ENCODE measurements at regions not wholly inside any gene's neighbourhood (a gene's known extent, or its start where the extent isn't known, plus 50 kb on each side); places are given as distances from the start of the nearest gene placed in this dataset.
A peak's percentile ranks its signal among the peaks of the same experiment; 100 is the strongest.

DNA sequence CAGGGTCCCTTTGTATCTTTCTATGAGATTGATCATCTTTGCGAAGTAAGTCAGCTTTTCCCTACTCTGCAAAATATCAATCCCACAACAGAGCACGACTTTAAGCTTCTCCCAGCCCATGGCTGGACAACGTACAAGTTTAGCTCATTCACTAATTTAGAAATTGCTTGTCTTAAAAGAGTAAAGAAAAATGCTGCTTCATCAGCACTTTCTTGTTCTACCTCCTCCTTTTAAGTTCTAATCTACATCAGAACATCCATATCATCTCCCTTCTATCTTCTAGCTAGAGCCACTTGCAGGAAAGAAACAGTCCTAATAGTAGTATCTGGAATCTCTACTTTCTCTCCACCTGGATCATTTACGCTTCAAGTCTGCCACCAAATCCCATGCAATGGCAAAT, 441.2 kb upstream of the ESRRG start:
- Histone ChIP-seq H3K27me3 (no peaks in the 10 kb centered on the region), H3K27ac (no peak overlapping the region), H3K4me1 (ENCODE audit: low read depth) (no peaks in the 10 kb centered on the region), H3K4me3 (no peak overlapping the region), H3K9me3 (ENCODE audit: low read depth) (no peaks in the 10 kb centered on the region), H3K36me3 (no peaks in the 10 kb centered on the region)
- DNase-seq (ENCODE audit: low read depth in 1 of 2, low spot score in 1 of 2): no peak
- TF ChIP-seq, protein P1, sequence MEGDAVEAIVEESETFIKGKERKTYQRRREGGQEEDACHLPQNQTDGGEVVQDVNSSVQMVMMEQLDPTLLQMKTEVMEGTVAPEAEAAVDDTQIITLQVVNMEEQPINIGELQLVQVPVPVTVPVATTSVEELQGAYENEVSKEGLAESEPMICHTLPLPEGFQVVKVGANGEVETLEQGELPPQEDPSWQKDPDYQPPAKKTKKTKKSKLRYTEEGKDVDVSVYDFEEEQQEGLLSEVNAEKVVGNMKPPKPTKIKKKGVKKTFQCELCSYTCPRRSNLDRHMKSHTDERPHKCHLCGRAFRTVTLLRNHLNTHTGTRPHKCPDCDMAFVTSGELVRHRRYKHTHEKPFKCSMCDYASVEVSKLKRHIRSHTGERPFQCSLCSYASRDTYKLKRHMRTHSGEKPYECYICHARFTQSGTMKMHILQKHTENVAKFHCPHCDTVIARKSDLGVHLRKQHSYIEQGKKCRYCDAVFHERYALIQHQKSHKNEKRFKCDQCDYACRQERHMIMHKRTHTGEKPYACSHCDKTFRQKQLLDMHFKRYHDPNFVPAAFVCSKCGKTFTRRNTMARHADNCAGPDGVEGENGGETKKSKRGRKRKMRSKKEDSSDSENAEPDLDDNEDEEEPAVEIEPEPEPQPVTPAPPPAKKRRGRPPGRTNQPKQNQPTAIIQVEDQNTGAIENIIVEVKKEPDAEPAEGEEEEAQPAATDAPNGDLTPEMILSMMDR (IDR thresholded peaks at IDR 0.05; ENCODE audit: low read depth, low read length): no peak

DNA sequence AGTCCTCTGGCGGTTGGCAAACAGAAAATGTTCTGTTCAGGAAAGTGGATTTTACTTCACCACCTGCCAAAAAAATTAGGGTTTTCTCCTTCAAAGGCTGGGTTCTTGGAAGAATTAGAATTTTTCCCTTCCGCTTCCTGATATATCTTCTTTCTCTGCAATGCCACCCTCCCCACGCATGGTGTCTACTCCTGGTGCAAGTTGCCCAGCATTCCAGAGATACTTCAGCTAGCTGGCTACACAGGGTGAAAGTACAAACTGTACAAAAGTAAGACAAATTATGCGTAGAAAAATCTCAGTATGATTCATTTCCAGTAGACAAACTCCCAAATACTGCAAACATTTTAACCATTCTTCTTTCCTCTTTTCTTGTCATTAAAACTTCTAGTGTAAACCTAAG, 430.1 kb upstream of the ESRRG start:
- no peaks in the 10 kb centered on the region for H3K27me3 ChIP-seq
- no peaks in the 10 kb centered on the region for H3K9me3 ChIP-seq (ENCODE audit: low read depth)
- H3K27ac ChIP-seq: no peak overlapping the region
- DNase-seq (ENCODE audit: low read depth in 1 of 2, low spot score in 1 of 2): no peak
- H3K4me3 ChIP-seq: no peak overlapping the region
- H3K4me1 ChIP-seq (ENCODE audit: low read depth): peaks cover 18% of the 10 kb centered on the region
- no peaks in the 10 kb centered on the region for H3K36me3 ChIP-seq
- TF ChIP-seq, protein P1 (IDR thresholded peaks at IDR 0.05; ENCODE audit: low read depth, low read length): no peak

DNA sequence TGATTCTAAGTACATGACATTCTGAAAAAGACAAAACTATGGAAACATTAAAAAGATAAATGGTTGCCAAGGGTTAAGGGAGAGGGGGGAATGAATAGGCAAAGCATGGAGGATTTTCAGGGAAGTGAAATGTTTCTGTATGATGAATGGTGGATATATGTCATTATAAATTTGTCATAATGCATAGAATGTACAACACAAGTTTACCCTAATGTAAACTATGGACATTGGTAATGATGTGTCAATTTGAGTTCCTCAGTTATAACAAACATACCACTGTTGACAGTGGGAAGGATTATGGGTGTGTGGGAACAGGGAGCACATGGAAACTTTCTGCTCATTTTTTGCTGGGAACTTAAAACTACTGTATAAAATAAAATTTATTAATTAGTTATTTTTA, 427.1 kb upstream of the ESRRG start:
- Histone ChIP-seq H3K27ac (no peak overlapping the region), H3K9me3 (ENCODE audit: low read depth) (no peaks in the 10 kb centered on the region), H3K4me3 (no peak overlapping the region), H3K4me1 (ENCODE audit: low read depth) (peaks cover 18% of the 10 kb centered on the region), H3K36me3 (no peaks in the 10 kb centered on the region), H3K27me3 (no peaks in the 10 kb centered on the region)
- TF ChIP-seq, protein P1 (IDR thresholded peaks at IDR 0.05; ENCODE audit: low read depth, low read length): no peak
- no peak for DNase-seq (ENCODE audit: low read depth in 1 of 2, low spot score in 1 of 2)

DNA sequence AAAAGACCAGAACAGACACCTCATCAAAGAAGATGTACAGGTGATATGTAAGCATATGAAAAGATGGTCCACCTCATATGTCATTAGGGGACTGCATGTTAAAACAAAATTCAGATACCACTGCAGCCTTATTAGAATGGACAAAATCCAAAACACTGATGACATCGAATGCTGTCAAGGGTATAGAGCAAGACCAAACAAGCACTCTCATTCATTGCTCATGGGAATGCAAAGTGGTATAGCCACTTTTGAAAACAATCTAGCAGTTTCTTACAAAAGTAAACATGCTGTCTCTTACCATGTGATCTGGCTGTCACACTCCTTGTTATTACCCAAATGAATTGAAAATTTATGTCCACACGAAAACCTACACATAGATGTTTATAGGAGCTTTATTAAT, 426.6 kb upstream of the ESRRG start:
- Histone ChIP-seq H3K36me3 (no peaks in the 10 kb centered on the region), H3K4me3 (no peak overlapping the region), H3K9me3 (ENCODE audit: low read depth) (no peaks in the 10 kb centered on the region), H3K27me3 (no peaks in the 10 kb centered on the region), H3K4me1 (ENCODE audit: low read depth) (peaks cover 18% of the 10 kb centered on the region), H3K27ac (no peak overlapping the region)
- TF ChIP-seq, protein P1 (IDR thresholded peaks at IDR 0.05; ENCODE audit: low read depth, low read length): no peak
- no peak for DNase-seq (ENCODE audit: low read depth in 1 of 2, low spot score in 1 of 2)

DNA sequence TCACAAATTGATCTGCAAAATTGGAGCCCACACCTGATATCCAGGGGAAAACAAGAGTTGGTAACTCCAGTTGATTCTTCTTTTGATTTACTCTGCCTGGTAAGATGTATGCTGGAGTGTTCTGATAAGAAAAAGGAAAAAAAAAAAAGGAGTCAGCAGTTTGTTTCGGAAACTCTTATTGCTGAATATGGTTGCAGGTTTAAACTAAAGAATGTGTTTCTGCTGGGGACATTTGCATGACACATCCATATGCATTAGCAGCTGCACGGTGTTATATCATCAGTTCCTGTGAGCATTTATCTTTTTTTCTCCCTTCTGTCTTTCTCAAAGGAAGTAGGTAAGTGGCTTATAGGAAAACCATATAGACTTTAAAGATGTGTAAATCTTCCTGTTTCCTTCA, 418.5 kb upstream of the ESRRG start:
- Histone ChIP-seq H3K4me3 (no peak overlapping the region), H3K9me3 (ENCODE audit: low read depth) (no peaks in the 10 kb centered on the region), H3K27me3 (peaks cover 24% of the 10 kb centered on the region), H3K27ac (peak overlapping the region; percentile 94), H3K36me3 (no peaks in the 10 kb centered on the region), H3K4me1 (ENCODE audit: low read depth) (peaks cover 32% of the 10 kb centered on the region)
- TF ChIP-seq, protein P1 (IDR thresholded peaks at IDR 0.05; ENCODE audit: low read depth, low read length): no peak
- DNase-seq (ENCODE audit: low read depth in 1 of 2, low spot score in 1 of 2): no peak

Data from cardiac muscle cell (in vitro differentiated cells and primary cell).